OCI-LY1 (cell line): ENCODE measurements at regions not wholly inside any gene's neighbourhood (a gene's known extent, or its start where the extent isn't known, plus 50 kb on each side); places are given as distances from the start of the nearest gene placed in this dataset.

Experiments
- CTCF ChIP-seq: fragments of 200-600 bp; sonication (generic), shearing (Covaris generic); IDR thresholded peaks from 2 replicates; pipeline ENCODE4 v1.5.1; 2017; ENCODE audit warnings: mild to moderate bottlenecking, antibody characterized with exemption, low read length, moderate library complexity, mixed read lengths
- EZH2 ChIP-seq: fragments of 200-600 bp; sonication (generic), shearing (Covaris generic); IDR thresholded peaks from 2 replicates; pipeline ENCODE4 v1.8.0; 2017; ENCODE audit warnings: borderline replicate concordance, mixed run types, mild to moderate bottlenecking, antibody characterized with exemption, low read length, moderate library complexity, mixed read lengths

GRCh38 chr7:152968514-152968913 lies 209.0 kb downstream of the ACTR3B start:
- TF ChIP-seq CTCF (no peak), EZH2 (no peak)
